ENCODE measurements at regions not wholly inside any gene's neighbourhood (a gene's known extent, or its start where the extent isn't known, plus 50 kb on each side); places are given as distances from the start of the nearest gene placed in this dataset.

DNA sequence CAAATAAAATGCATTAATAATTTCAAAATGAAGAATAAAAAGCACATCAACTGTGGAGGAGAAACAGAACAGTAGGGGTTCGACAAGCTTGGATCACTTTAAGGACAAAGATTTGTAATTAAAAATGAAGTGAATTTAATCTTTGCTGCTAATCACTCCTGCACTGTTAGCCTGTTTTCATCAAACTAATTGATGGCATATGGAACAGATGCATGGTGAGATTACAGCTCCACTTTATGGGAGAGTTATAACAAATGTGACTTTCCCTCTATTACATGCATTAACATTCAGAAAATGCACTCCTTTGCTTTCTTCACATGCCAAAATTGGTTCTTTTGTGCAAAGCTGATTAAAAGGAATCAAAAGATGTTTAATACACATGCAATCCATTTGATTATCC, 207.2 kb upstream of the C21orf91 start:
- H3K27ac Mint-ChIP-seq: no peak overlapping the region
- intact Hi-C loops (cut with micrococcal nuclease): no loop called here
- WGBS (ENCODE audit: insufficient coverage): 0% methylated on average over 1 of the region's 1 CpG
- no peaks in the 10 kb centered on the region for H3K9me3 Mint-ChIP-seq
- DNase-seq: no peak
- H3K9me3 ChIP-seq (ENCODE audit: control insufficient read depth, insufficient read depth, low read length): no peaks in the 10 kb centered on the region
- H3K27me3 Mint-ChIP-seq (ENCODE audit: low read depth in 2 of 2): no peaks in the 10 kb centered on the region
- no peaks in the 10 kb centered on the region for H3K4me1 Mint-ChIP-seq
- no peaks in the 10 kb centered on the region for H3K27me3 ChIP-seq (ENCODE audit: control insufficient read depth, insufficient read depth, low read length)
- TF ChIP-seq, protein P1, sequence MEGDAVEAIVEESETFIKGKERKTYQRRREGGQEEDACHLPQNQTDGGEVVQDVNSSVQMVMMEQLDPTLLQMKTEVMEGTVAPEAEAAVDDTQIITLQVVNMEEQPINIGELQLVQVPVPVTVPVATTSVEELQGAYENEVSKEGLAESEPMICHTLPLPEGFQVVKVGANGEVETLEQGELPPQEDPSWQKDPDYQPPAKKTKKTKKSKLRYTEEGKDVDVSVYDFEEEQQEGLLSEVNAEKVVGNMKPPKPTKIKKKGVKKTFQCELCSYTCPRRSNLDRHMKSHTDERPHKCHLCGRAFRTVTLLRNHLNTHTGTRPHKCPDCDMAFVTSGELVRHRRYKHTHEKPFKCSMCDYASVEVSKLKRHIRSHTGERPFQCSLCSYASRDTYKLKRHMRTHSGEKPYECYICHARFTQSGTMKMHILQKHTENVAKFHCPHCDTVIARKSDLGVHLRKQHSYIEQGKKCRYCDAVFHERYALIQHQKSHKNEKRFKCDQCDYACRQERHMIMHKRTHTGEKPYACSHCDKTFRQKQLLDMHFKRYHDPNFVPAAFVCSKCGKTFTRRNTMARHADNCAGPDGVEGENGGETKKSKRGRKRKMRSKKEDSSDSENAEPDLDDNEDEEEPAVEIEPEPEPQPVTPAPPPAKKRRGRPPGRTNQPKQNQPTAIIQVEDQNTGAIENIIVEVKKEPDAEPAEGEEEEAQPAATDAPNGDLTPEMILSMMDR (IDR thresholded peaks at IDR 0.05): no peak
- no peak overlapping the region for H3K4me3 ChIP-seq (ENCODE audit: low read length)
- no peak overlapping the region for H3K27ac ChIP-seq (ENCODE audit: low read length)
- no peak for ATAC-seq
- no peaks in the 10 kb centered on the region for H3K36me3 Mint-ChIP-seq
- H3K4me1 ChIP-seq (ENCODE audit: control insufficient read depth, insufficient read depth, low read length): no peaks in the 10 kb centered on the region
- no peaks in the 10 kb centered on the region for H3K36me3 ChIP-seq (ENCODE audit: control insufficient read depth, insufficient read depth, low read length)
- H3K4me3 Mint-ChIP-seq: no peak overlapping the region

DNA sequence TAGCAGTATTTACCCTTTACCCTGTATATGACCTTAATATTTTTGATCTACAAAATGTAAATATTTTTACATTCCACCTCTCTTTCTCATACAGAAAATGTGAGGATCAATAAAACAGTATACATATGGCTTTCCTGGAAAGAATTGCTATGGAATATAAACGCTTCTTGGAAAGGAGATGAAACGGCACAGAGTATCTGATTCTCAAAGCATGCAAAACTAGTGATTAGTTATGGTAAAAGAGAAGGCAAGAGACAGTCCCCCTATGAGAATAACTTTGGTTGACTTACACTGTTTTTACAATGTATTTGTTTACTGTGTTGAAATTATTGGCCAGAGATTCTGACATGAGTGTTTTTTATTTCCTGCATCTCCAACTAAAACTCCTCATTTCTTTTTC, 204.6 kb upstream of the C21orf91 start:
- Mint-ChIP-seq H3K9me3 (no peaks in the 10 kb centered on the region), H3K27ac (no peak overlapping the region), H3K4me1 (no peaks in the 10 kb centered on the region), H3K36me3 (no peaks in the 10 kb centered on the region), H3K27me3 (ENCODE audit: low read depth in 2 of 2) (no peaks in the 10 kb centered on the region), H3K4me3 (no peak overlapping the region)
- Histone ChIP-seq H3K27me3 (ENCODE audit: control insufficient read depth, insufficient read depth, low read length) (no peaks in the 10 kb centered on the region), H3K4me3 (ENCODE audit: low read length) (no peak overlapping the region), H3K9me3 (ENCODE audit: control insufficient read depth, insufficient read depth, low read length) (no peaks in the 10 kb centered on the region), H3K36me3 (ENCODE audit: control insufficient read depth, insufficient read depth, low read length) (no peaks in the 10 kb centered on the region), H3K4me1 (ENCODE audit: control insufficient read depth, insufficient read depth, low read length) (no peaks in the 10 kb centered on the region), H3K27ac (ENCODE audit: low read length) (no peak overlapping the region)
- WGBS (ENCODE audit: insufficient coverage): 90% methylated on average over 2 of the region's 2 CpGs
- TF ChIP-seq, protein P1 (IDR thresholded peaks at IDR 0.05): no peak
- ATAC-seq (no peak), DNase-seq (no peak)
- intact Hi-C loops (cut with micrococcal nuclease): no loop called here

DNA sequence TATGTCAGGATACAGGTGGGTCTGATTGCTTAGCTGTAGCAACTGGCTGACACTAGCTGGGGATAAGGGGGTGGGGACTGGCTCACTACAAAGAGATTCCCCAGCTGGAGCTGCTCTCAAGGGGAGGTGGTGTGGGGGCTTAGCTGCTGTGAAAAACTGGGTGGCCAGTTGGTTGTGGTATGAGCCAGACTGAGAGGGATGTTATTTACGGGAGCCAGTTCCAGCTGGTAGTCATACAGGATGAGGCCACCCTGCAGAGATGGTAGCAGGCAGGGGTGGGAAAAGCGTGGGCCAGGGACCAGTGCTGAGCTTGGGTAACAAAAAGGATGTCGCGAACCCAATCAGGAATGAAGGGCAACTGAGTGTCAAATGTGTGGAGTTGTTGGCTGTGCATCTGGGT, 204.0 kb upstream of the C21orf91 start:
- Histone ChIP-seq H3K4me3 (ENCODE audit: low read length) (no peak overlapping the region), H3K27ac (ENCODE audit: low read length) (no peak overlapping the region), H3K9me3 (ENCODE audit: control insufficient read depth, insufficient read depth, low read length) (no peaks in the 10 kb centered on the region), H3K4me1 (ENCODE audit: control insufficient read depth, insufficient read depth, low read length) (no peaks in the 10 kb centered on the region), H3K36me3 (ENCODE audit: control insufficient read depth, insufficient read depth, low read length) (no peaks in the 10 kb centered on the region), H3K27me3 (ENCODE audit: control insufficient read depth, insufficient read depth, low read length) (no peaks in the 10 kb centered on the region)
- no peaks in the 10 kb centered on the region for H3K36me3 Mint-ChIP-seq
- WGBS (ENCODE audit: insufficient coverage): 93% methylated on average over 4 of the region's 4 CpGs
- TF ChIP-seq, protein P1 (IDR thresholded peaks at IDR 0.05): no peak
- H3K4me3 Mint-ChIP-seq: no peak overlapping the region
- no peaks in the 10 kb centered on the region for H3K27me3 Mint-ChIP-seq (ENCODE audit: low read depth in 2 of 2)
- H3K9me3 Mint-ChIP-seq: no peaks in the 10 kb centered on the region
- H3K27ac Mint-ChIP-seq: no peak overlapping the region
- DNase-seq: no peak
- no peak for ATAC-seq
- no peaks in the 10 kb centered on the region for H3K4me1 Mint-ChIP-seq
- intact Hi-C loops (cut with micrococcal nuclease): no loop called here

- no peak overlapping the region for H3K27ac ChIP-seq (ENCODE audit: low read length)
- no peak overlapping the region for H3K4me3 Mint-ChIP-seq
- H3K36me3 ChIP-seq (ENCODE audit: control insufficient read depth, insufficient read depth, low read length): no peaks in the 10 kb centered on the region
- no peak overlapping the region for H3K27ac Mint-ChIP-seq
- no peaks in the 10 kb centered on the region for H3K27me3 ChIP-seq (ENCODE audit: control insufficient read depth, insufficient read depth, low read length)
- ATAC-seq (no peak), DNase-seq (no peak)
- peaks cover 0 to 3% of the 10 kb centered on the region in 2 donors for H3K27me3 Mint-ChIP-seq (ENCODE audit: low read depth in 2 of 2)
- H3K9me3 Mint-ChIP-seq: no peaks in the 10 kb centered on the region
- H3K9me3 ChIP-seq (ENCODE audit: control insufficient read depth, insufficient read depth, low read length): no peaks in the 10 kb centered on the region
- no peaks in the 10 kb centered on the region for H3K36me3 Mint-ChIP-seq
- H3K4me1 ChIP-seq (ENCODE audit: control insufficient read depth, insufficient read depth, low read length): no peaks in the 10 kb centered on the region
- intact Hi-C loops (cut with micrococcal nuclease): no loop called here
- TF ChIP-seq, protein P1 (IDR thresholded peaks at IDR 0.05): no peak
- H3K4me3 ChIP-seq (ENCODE audit: low read length): no peak overlapping the region
- no peaks in the 10 kb centered on the region for H3K4me1 Mint-ChIP-seq
- no CpG with 5 or more reads among the region's 1 CpG for WGBS (ENCODE audit: insufficient coverage)
Observed at GRCh38 chr21:18007121-18007520, 188.0 kb upstream of the C21orf91 start.
